Midbrain (tissue), 1 donor: ENCODE measurements at regions not wholly inside any gene's neighbourhood (a gene's known extent, or its start where the extent isn't known, plus 50 kb on each side); places are given as distances from the start of the nearest gene placed in this dataset.

ENCODE experiments used
- DNase-seq: peaks from one replicate; lab custom pipeline; 2025; lab: John Stamatoyannopoulos, UW

DNA sequence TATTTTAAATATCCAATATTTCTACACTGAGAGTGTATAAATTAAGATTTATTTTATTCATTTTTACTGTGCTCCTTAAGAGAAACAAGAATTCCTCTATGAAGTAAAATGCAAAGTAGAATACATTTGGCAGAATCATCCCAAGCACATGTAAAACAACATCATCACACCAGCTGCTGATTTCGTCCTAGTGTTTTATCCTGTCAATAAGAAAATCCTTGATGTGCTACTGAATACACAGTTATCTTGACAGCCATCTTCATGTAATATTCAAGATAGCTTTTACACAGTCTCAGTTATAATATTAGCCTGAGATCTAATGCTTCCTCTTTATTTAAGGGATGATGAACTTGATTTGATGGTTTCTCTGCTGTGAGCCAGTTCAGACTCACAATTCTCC lies 282.4 kb downstream of the MZT1 start:
- DNase-seq, result no peak

DNA sequence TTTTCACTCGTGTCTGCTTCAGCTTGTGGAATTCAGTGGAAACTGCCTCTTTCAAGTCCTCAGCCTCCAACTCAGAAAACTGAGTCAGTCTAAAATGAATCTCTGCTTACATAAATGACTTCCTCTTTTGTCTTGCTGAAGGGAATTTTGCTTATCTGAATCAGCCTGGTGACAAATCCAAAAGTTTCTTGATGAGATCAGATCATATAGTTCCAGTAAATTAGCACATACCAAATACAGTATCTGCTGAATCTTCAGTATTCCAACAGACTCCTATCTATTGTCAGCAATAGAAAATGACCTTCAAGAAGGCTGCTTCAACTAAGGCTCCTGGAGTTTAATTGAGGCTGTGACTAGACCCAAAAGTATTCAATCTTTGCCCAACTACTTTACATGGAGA lies 290.0 kb downstream of the MZT1 start:
- DNase-seq, result no peak

- DNase-seq, result no peak
These were observed 292.2 kb downstream of the MZT1 start for GRCh38 chr13:72435251-72435650.

GRCh38 chr13:72431981-72432682 lies 295.3 kb downstream of the MZT1 start:
- DNase-seq, result no peak

DNA sequence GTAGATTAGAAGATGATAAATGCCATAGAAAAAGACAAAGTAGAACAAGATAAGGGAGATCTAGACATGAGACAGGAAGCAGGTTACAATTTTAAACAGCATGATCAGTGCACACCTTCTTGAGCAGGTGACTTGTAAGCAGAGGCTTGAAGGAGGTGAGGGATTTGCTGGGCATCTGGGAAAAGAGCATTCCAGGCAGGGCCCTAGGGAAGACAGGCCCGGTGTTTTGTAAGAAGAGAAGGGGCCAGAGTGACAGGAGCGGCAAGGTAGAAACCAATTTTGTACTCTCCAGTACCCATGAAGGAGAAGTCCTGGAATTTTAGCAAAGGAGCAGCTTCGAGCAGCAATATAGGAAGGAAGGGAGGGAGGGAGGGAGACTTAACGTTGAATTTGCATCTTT lies 296.5 kb downstream of the MZT1 start:
- no peak for DNase-seq

GRCh38 chr13:72427757-72428528 lies 299.5 kb downstream of the MZT1 start:
- DNase-seq, result no peak

GRCh38 chr13:72424059-72424458 lies 303.4 kb downstream of the MZT1 start:
- no peak for DNase-seq

- DNase-seq, result no peak
These were observed 311.6 kb downstream of the MZT1 start for GRCh38 chr13:72415817-72416216.

GRCh38 chr13:72412481-72412880 lies 314.9 kb downstream of the MZT1 start:
- DNase-seq, result no peak

GRCh38 chr13:72405441-72405840 lies 322.0 kb downstream of the MZT1 start:
- DNase-seq, result no peak

DNA sequence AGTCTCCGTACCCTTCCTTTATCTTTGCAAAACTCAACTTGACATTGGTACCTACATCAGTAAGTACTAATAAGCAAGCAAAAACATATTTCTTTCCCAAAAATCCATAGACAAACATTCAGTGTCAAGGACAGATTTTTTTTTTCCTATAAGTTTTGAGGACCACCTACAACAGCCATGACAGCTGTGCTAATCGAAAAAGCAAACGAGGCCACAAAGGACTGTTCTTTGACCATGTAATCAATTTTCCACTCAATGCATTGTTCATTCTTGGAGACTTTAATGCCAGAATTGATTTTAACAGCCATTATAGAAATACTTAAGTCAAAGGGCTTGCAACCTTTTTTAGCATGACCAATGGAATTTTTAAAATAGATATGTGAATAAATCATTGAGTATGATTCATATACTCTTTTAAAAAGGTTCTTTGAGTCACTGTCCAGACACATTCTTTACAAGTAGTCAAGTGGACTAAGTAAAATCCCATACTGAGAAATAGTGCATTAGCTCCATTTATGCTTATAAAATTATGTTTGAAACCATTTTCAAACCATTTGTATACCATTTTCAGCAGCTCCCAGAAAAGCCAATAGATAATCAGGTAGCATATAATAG lies 323.9 kb downstream of the MZT1 start:
- no peak for DNase-seq

- DNase-seq, result no peak
These were observed 326.6 kb downstream of the MZT1 start for GRCh38 chr13:72400856-72401255.

- DNase-seq, result no peak
These were observed 328.1 kb downstream of the MZT1 start for GRCh38 chr13:72399351-72399750.

- no peak for DNase-seq
These were observed 330.2 kb downstream of the MZT1 start for GRCh38 chr13:72397265-72397664.

DNA sequence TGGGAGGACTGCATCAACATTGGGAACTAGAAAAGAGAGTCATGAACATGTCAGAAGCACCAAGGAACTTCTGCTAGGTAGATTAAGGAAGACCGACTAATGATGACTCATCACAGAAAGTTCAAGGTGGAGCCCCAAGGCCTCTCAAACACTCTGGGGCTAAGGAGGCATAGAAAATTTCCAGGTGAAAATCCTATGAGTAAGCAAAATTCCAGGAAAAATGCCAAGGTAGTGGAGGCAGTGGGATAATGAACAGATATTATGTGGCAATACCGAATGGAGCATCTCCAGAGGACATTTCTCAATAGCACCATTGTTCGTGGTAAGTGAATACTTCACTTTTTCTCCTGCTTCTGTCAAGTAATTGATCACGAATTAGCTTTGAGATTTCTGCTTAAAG lies 336.5 kb downstream of the MZT1 start:
- no peak for DNase-seq

DNA sequence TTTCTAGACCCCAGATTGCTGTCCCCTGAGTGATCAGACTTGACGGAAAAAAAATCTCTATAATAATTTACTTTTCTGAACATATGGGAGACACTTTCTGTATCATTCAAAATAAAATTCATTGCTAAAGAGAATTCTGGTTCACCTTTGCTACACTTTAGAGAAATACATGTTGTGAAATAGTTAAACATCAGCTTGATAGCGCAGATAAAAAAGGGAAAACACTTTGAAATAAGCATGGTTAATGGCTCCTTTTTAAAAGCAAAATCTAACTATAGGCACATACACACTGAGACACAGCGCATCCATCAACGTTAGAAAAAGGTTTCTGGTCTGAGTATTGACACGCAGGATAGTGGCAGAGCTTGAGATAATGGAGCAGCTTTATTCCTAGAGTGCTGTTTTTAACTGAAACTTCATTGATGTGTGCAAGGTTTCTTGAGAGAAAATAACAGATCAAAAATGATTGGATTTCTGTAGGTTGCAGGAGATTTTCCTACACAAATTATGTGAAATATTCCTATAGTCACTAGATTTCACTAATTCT lies 341.2 kb downstream of the MZT1 start:
- no peak for DNase-seq

DNA sequence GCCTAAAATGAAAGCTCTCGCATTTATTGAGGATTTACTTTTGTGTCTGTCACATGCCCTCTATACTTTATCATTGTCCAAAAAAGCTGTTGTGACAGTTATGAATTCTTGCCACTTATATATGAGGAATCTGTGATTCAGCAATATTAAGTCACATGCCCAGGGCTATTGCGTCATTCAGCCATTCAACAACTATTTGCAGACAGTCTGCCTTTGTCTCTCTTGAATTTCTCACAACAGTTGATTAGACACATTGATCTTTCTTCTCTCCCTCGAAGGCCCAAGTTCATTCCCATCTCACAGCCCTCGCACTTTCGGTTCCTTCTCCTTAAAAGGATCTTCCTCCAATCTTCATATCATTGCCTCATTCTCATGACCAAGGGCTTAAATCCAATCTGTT lies 342.6 kb downstream of the MZT1 start:
- DNase-seq, result no peak

- DNase-seq, result no peak
These were observed 343.1 kb downstream of the MZT1 start for GRCh38 chr13:72384186-72384823.

- no peak for DNase-seq
These were observed 343.8 kb downstream of the MZT1 start for GRCh38 chr13:72383646-72384045.

GRCh38 chr13:72379581-72379980 lies 347.8 kb downstream of the MZT1 start:
- DNase-seq, result no peak

DNA sequence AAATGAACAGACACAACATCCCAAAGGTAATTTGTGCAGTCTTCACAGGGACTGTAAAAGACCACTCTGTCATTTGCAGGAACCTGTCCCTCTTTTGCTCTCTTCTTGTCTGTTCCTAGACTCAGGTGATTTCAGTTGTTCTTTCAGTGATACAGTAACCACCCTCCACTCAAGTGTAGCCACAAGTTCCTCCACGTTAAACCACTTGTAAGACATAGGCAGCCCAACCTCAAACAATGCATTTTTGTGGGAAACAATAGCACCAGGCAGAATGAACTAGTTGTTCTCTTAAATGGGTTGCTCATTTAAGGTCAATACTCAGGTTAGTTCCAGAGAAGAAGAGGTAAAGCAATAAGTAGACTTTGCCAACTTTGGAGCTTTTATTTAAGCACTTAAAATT lies 359.4 kb downstream of the MZT1 start:
- DNase-seq, result no peak

- DNase-seq, result no peak
These were observed 380.7 kb downstream of the MZT1 start for GRCh38 chr13:72346716-72347115.
